Karpas-422 (cell line): ENCODE measurements at regions not wholly inside any gene's neighbourhood (a gene's known extent, or its start where the extent isn't known, plus 50 kb on each side); places are given as distances from the start of the nearest gene placed in this dataset.

Experiments used
- DNase-seq: peaks from one replicate; pipeline ENCODE4 v3.0.0-alpha.2; 2015
- H2AFZ ChIP-seq: fragments of 200-600 bp; sonication (generic); 2 replicates; pipeline ENCODE4 v1.6.1; 2014; ENCODE audit warnings: antibody characterized with exemption, low read length, mixed read lengths
- H3K27ac ChIP-seq: fragments of 200-600 bp; sonication (generic); 2 replicates; pipeline ENCODE4 v1.5.1; 2014; ENCODE audit warnings: mild to moderate bottlenecking, low read length, moderate library complexity
- H3K27me3 ChIP-seq: fragments of 200-600 bp; sonication (generic); 2 replicates; pipeline ENCODE4 v1.6.1; 2014; ENCODE audit warnings: low read length, mixed read lengths
- H3K36me3 ChIP-seq: fragments of 200-600 bp; sonication (generic); 2 replicates; pipeline ENCODE4 v1.6.1; 2014; ENCODE audit warnings: low read length, mixed read lengths; ENCODE audit not compliant: insufficient read depth
- H3K4me1 ChIP-seq: fragments of 200-600 bp; sonication (generic); 2 replicates; pipeline ENCODE4 v1.6.1; 2014; ENCODE audit warnings: mild to moderate bottlenecking, low read length, mixed read lengths
- H3K4me2 ChIP-seq: fragments of 200-600 bp; sonication (generic); 2 replicates; pipeline ENCODE4 v1.6.1; 2014; ENCODE audit warnings: low read length, low read depth, mild to moderate bottlenecking; ENCODE audit not compliant: poor library complexity, severe bottlenecking
- H3K4me3 ChIP-seq: fragments of 200-600 bp; sonication (generic); 2 replicates; pipeline ENCODE4 v1.5.1; 2014; ENCODE audit warnings: mild to moderate bottlenecking, antibody characterized with exemption, low read length, mixed read lengths
- H3K79me2 ChIP-seq: fragments of 200-600 bp; sonication (generic); 2 replicates; pipeline ENCODE4 v1.6.1; 2014; ENCODE audit warnings: mild to moderate bottlenecking, low read length, mixed read lengths
- H3K9ac ChIP-seq: fragments of 200-600 bp; sonication (generic); 2 replicates; pipeline ENCODE4 v1.6.0; 2014; ENCODE audit warnings: low read length
- H3K9me2 ChIP-seq: fragments of 200-600 bp; sonication (generic), shearing (Covaris generic); replicated peaks from 2 replicates; pipeline ENCODE4 v1.6.0; 2014; ENCODE audit warnings: mild to moderate bottlenecking, low read length, moderate library complexity; ENCODE audit not compliant: insufficient read depth
- H3K9me3 ChIP-seq: fragments of 300-700, 200-600 bp; sonication (generic); 2 replicates; pipeline ENCODE4 v1.6.1; 2014; ENCODE audit warnings: low read length, mixed read lengths
- H4K20me1 ChIP-seq: fragments of 200-600 bp; sonication (generic); 2 replicates; pipeline ENCODE4 v1.6.1; 2014; ENCODE audit warnings: mild to moderate bottlenecking, antibody characterized with exemption, low read length, low read depth; ENCODE audit not compliant: insufficient read depth

GRCh38 chr4:175441256-175441655 lies 370.8 kb downstream of the GPM6A start:
- H3K9me2 ChIP-seq, result no peaks in the 10 kb centered on the region
- no peak overlapping the region for H3K4me2 ChIP-seq
- H3K4me1 ChIP-seq, result no peaks in the 10 kb centered on the region
- no peak overlapping the region for H3K4me3 ChIP-seq
- no peaks in the 10 kb centered on the region for H3K36me3 ChIP-seq
- no peaks in the 10 kb centered on the region for H4K20me1 ChIP-seq
- H3K9me3 ChIP-seq, result no peaks in the 10 kb centered on the region
- no peak overlapping the region for H3K9ac ChIP-seq
- H3K79me2 ChIP-seq, result no peaks in the 10 kb centered on the region
- no peaks in the 10 kb centered on the region for H3K27me3 ChIP-seq
- DNase-seq, result no peak
- no peak overlapping the region for H3K27ac ChIP-seq
- no peak overlapping the region for H2AFZ ChIP-seq

- Histone ChIP-seq H3K27me3 (no peaks in the 10 kb centered on the region), H3K27ac (no peak overlapping the region), H3K4me3 (no peak overlapping the region), H3K4me1 (no peaks in the 10 kb centered on the region), H3K79me2 (no peaks in the 10 kb centered on the region), H2AFZ (no peak overlapping the region), H3K4me2 (no peak overlapping the region), H3K9ac (no peak overlapping the region), H3K9me2 (no peaks in the 10 kb centered on the region), H3K9me3 (no peaks in the 10 kb centered on the region), H4K20me1 (no peaks in the 10 kb centered on the region), H3K36me3 (no peaks in the 10 kb centered on the region)
- DNase-seq, result no peak
Measured at GRCh38 chr4:175443547-175443946, 368.5 kb downstream of the GPM6A start.

- H3K36me3 ChIP-seq, result no peaks in the 10 kb centered on the region
- no peaks in the 10 kb centered on the region for H3K9me3 ChIP-seq
- no peaks in the 10 kb centered on the region for H4K20me1 ChIP-seq
- H3K4me2 ChIP-seq, result no peak overlapping the region
- no peak overlapping the region for H3K9ac ChIP-seq
- no peaks in the 10 kb centered on the region for H3K4me1 ChIP-seq
- no peak overlapping the region for H2AFZ ChIP-seq
- no peaks in the 10 kb centered on the region for H3K79me2 ChIP-seq
- no peak for DNase-seq
- no peaks in the 10 kb centered on the region for H3K27me3 ChIP-seq
- no peak overlapping the region for H3K27ac ChIP-seq
- no peak overlapping the region for H3K4me3 ChIP-seq
- no peaks in the 10 kb centered on the region for H3K9me2 ChIP-seq
Measured at GRCh38 chr4:175444512-175444911, 367.6 kb downstream of the GPM6A start.

GRCh38 chr4:175447016-175447415 lies 365.0 kb downstream of the GPM6A start:
- Histone ChIP-seq H4K20me1 (no peaks in the 10 kb centered on the region), H3K27me3 (no peaks in the 10 kb centered on the region), H3K9ac (no peak overlapping the region), H3K79me2 (no peaks in the 10 kb centered on the region), H3K27ac (no peak overlapping the region), H3K36me3 (no peaks in the 10 kb centered on the region), H3K4me2 (no peak overlapping the region), H3K9me3 (no peaks in the 10 kb centered on the region), H3K4me3 (no peak overlapping the region), H3K4me1 (no peaks in the 10 kb centered on the region), H3K9me2 (no peaks in the 10 kb centered on the region), H2AFZ (no peak overlapping the region)
- DNase-seq, result no peak

DNA sequence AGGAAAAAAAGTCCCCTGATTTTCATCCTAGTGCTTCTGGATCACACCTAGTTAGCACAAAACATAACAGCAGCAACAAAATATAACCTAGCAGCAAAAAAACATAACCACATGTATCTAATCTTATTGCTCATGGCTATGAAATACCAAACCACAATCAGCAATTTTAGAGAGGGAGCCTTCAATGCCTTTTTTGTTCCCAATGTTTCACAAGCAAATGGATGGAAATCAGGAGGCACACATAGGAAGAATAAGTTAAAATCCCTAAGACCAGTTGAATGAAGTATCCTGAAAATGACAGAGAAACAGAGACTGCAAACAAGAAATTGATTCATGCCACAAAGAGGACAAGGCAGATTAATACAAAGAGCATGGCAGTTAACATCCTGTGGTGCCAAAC lies 361.6 kb downstream of the GPM6A start:
- H3K9me2 ChIP-seq, result no peaks in the 10 kb centered on the region
- no peaks in the 10 kb centered on the region for H3K79me2 ChIP-seq
- no peaks in the 10 kb centered on the region for H3K36me3 ChIP-seq
- H3K9ac ChIP-seq, result no peak overlapping the region
- no peak for DNase-seq
- no peak overlapping the region for H3K4me2 ChIP-seq
- H3K27ac ChIP-seq, result no peak overlapping the region
- no peaks in the 10 kb centered on the region for H3K27me3 ChIP-seq
- no peak overlapping the region for H3K4me3 ChIP-seq
- no peaks in the 10 kb centered on the region for H3K4me1 ChIP-seq
- H2AFZ ChIP-seq, result no peak overlapping the region
- no peaks in the 10 kb centered on the region for H3K9me3 ChIP-seq
- H4K20me1 ChIP-seq, result no peaks in the 10 kb centered on the region

DNA sequence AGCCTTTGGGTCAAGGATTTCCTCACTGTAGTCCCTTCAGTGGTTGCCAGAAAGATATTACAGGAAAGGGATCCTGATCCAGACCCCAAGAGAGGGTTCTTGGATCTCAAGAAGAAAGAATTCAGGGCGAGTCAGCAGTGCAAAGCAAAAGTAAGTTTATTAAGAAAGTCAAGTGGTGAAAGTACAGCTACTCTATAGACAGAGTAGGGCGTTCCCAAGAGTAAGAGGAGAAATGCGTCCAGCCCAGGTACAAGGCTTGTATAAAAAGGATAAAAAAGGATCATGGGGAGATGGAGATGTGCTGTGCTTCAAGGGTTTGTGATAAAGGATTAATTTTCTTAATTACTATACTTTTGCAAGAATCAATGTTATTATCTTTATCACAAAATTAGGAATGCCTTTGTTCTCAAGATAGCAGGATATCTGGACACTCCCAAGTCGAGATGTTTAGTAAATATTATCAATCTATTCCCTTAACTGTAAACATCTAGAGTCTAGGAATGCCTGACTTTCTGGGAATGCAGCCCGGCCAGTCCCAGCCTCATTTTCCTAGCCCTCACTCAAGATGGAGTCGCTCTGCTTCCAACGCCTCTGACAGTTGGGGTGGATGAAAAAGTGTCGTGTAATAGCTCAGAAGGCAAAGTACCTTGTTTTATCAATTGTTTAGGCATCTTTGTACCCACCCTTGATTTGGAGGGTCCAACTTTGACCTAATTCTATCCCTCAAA lies 360.7 kb downstream of the GPM6A start:
- DNase-seq, result no peak
- Histone ChIP-seq H3K9ac (no peak overlapping the region), H3K4me2 (no peak overlapping the region), H3K4me3 (no peak overlapping the region), H4K20me1 (no peaks in the 10 kb centered on the region), H3K9me2 (no peaks in the 10 kb centered on the region), H3K9me3 (no peaks in the 10 kb centered on the region), H2AFZ (no peak overlapping the region), H3K36me3 (no peaks in the 10 kb centered on the region), H3K27ac (no peak overlapping the region), H3K79me2 (no peaks in the 10 kb centered on the region), H3K27me3 (no peaks in the 10 kb centered on the region), H3K4me1 (no peaks in the 10 kb centered on the region)

GRCh38 chr4:175453456-175453855 lies 358.6 kb downstream of the GPM6A start:
- Histone ChIP-seq H3K4me3 (no peak overlapping the region), H3K27ac (no peak overlapping the region), H3K36me3 (no peaks in the 10 kb centered on the region), H3K79me2 (no peaks in the 10 kb centered on the region), H3K4me1 (no peaks in the 10 kb centered on the region), H3K9me2 (no peaks in the 10 kb centered on the region), H3K9ac (no peak overlapping the region), H3K4me2 (no peak overlapping the region), H4K20me1 (no peaks in the 10 kb centered on the region), H3K9me3 (no peaks in the 10 kb centered on the region), H2AFZ (no peak overlapping the region), H3K27me3 (no peaks in the 10 kb centered on the region)
- DNase-seq, result no peak

DNA sequence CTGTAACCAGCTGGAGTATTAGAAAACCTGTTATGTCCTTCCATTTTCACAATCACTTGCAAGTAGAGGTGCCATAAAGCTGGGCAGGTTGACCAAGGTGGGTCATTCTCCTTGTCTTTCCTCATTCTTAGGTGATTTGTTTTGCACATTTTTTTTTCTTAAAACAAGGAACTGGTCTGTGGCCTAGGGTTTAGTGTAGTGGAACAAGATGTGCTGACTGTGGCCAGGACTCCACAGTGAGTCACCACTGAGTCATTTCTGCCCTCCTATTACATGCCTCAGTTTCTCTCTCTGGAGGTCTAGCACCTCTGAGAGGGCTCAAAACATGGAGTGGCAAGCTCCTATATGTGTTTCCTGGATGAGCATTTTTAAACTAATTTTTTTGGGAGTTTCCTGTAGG lies 355.9 kb downstream of the GPM6A start:
- no peak overlapping the region for H3K27ac ChIP-seq
- H3K36me3 ChIP-seq, result no peaks in the 10 kb centered on the region
- no peak for DNase-seq
- no peaks in the 10 kb centered on the region for H4K20me1 ChIP-seq
- H3K4me1 ChIP-seq, result no peaks in the 10 kb centered on the region
- H3K9me2 ChIP-seq, result no peaks in the 10 kb centered on the region
- no peaks in the 10 kb centered on the region for H3K27me3 ChIP-seq
- no peaks in the 10 kb centered on the region for H3K9me3 ChIP-seq
- no peak overlapping the region for H3K4me3 ChIP-seq
- no peak overlapping the region for H3K9ac ChIP-seq
- H2AFZ ChIP-seq, result no peak overlapping the region
- no peak overlapping the region for H3K4me2 ChIP-seq
- no peaks in the 10 kb centered on the region for H3K79me2 ChIP-seq
